SK-N-SH treated with all-trans-retinoic acid at 6 μM for 48 hours (cell line): ENCODE measurements at regions not wholly inside any gene's neighbourhood (a gene's known extent, or its start where the extent isn't known, plus 50 kb on each side); places are given as distances from the start of the nearest gene placed in this dataset.

Source experiments
- ARNTL ChIP-seq: fragments of 450-650 bp; formaldehyde crosslinking; IDR thresholded peaks from 2 replicates; pipeline ENCODE4 v1.5.0; 2020; ENCODE audit warnings: low read depth, mild to moderate bottlenecking, moderate library complexity, borderline replicate concordance
- GLIS3 ChIP-seq: fragments of 250-450 bp; sonication (Bioruptor Pico); IDR thresholded peaks from 2 replicates; pipeline ENCODE4 v1.5.0; 2020; ENCODE audit warnings: mild to moderate bottlenecking, moderate library complexity
- OSR1 ChIP-seq: fragments of 250-450 bp; sonication (Bioruptor Pico); IDR thresholded peaks from 2 replicates; pipeline ENCODE4 v1.8.0; 2022; ENCODE audit warnings: moderate library complexity, mild to moderate bottlenecking, inconsistent platforms
- ZFP3 ChIP-seq: fragments of 250-450 bp; sonication (Bioruptor Pico); IDR thresholded peaks from 2 replicates; pipeline ENCODE4 v1.5.0; 2020; ENCODE audit warnings: mild to moderate bottlenecking, moderate library complexity
- ZFP30 ChIP-seq: fragments of 450-650 bp; formaldehyde crosslinking; IDR thresholded peaks from 2 replicates; pipeline ENCODE4 v1.5.0; 2022; ENCODE audit warnings: mild to moderate bottlenecking, moderate library complexity
- ZNF565 ChIP-seq: fragments of 450-650 bp; formaldehyde crosslinking; conservative IDR thresholded peaks from 2 replicates; pipeline ENCODE4 v1.5.0; 2020; ENCODE audit warnings: low read depth, mild to moderate bottlenecking, moderate library complexity
- TF ChIP-seq, protein P1 (sequence below): fragments of 250-450 bp; sonication (Bioruptor Pico); IDR thresholded peaks from 2 replicates; pipeline ENCODE4 v1.8.0; 2020; ENCODE audit warnings: mild to moderate bottlenecking, moderate library complexity, borderline replicate concordance
- TF ChIP-seq, protein P2 (sequence below): fragments of 250-450 bp; sonication (Bioruptor Pico); IDR thresholded peaks from 2 replicates; pipeline ENCODE4 v1.5.1; 2021; ENCODE audit warnings: mild to moderate bottlenecking, moderate library complexity

DNA sequence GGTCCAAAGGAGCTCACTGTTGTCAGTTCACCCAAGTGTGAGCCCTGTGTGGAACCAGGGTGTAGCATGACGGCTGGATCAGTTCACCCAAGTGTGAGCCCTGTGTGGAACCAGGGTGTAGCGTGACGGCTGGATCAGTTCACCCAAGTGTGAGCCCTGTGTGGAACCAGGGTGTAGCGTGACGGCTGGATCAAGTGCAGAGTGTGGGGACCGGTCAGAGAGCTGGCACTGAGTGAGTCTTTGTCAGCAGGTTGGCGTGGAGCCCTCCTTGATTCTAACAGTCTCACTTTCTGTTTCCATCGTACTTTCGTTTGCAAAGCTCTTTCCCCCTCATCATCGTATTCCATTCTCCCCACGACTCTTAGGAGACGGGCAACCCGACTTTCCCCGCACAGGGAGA lies 57.9 kb upstream of the DLG1 start:
- TF ChIP-seq, protein P1, sequence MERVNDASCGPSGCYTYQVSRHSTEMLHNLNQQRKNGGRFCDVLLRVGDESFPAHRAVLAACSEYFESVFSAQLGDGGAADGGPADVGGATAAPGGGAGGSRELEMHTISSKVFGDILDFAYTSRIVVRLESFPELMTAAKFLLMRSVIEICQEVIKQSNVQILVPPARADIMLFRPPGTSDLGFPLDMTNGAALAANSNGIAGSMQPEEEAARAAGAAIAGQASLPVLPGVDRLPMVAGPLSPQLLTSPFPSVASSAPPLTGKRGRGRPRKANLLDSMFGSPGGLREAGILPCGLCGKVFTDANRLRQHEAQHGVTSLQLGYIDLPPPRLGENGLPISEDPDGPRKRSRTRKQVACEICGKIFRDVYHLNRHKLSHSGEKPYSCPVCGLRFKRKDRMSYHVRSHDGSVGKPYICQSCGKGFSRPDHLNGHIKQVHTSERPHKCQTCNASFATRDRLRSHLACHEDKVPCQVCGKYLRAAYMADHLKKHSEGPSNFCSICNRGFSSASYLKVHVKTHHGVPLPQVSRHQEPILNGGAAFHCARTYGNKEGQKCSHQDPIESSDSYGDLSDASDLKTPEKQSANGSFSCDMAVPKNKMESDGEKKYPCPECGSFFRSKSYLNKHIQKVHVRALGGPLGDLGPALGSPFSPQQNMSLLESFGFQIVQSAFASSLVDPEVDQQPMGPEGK (CRISPR knock-in tag): no peak
- TF ChIP-seq, protein P2, sequence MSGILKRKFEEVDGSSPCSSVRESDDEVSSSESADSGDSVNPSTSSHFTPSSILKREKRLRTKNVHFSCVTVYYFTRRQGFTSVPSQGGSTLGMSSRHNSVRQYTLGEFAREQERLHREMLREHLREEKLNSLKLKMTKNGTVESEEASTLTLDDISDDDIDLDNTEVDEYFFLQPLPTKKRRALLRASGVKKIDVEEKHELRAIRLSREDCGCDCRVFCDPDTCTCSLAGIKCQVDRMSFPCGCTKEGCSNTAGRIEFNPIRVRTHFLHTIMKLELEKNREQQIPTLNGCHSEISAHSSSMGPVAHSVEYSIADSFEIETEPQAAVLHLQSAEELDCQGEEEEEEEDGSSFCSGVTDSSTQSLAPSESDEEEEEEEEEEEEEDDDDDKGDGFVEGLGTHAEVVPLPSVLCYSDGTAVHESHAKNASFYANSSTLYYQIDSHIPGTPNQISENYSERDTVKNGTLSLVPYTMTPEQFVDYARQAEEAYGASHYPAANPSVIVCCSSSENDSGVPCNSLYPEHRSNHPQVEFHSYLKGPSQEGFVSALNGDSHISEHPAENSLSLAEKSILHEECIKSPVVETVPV: no peak
- TF ChIP-seq OSR1 (CRISPR knock-in tag) (no peak), GLIS3 (no peak), ZNF565 (CRISPR knock-in tag) (no peak), ARNTL (no peak), ZFP30 (CRISPR knock-in tag) (no peak), ZFP3 (CRISPR knock-in tag) (no peak)
